Duodenal mucosa (tissue), 2 donors: ENCODE measurements at regions not wholly inside any gene's neighbourhood (a gene's known extent, or its start where the extent isn't known, plus 50 kb on each side); places are given as distances from the start of the nearest gene placed in this dataset.

Experiments used
- H3K27ac ChIP-seq: one replicate; pipeline ENCODE4 v1.7.0; 2013; ENCODE audit warnings: low read depth, low read length
- H3K27me3 ChIP-seq, 2 donors: one replicate each; pipeline ENCODE4 v1.7.0; 2013; ENCODE audit warnings: low read length in 2 of 2, control low read depth in 1 of 2; ENCODE audit not compliant: insufficient read depth in 2 of 2, control insufficient read depth in 1 of 2
- H3K36me3 ChIP-seq, 2 donors: one replicate each; pipeline ENCODE4 v1.7.0; 2013; ENCODE audit warnings: low read length in 2 of 2, control low read depth in 1 of 2; ENCODE audit not compliant: insufficient read depth in 2 of 2, control insufficient read depth in 1 of 2
- H3K4me1 ChIP-seq, 2 donors: one replicate each; pipeline ENCODE4 v1.7.0; 2013; ENCODE audit warnings: low read length in 2 of 2, control low read depth in 1 of 2; ENCODE audit not compliant: insufficient read depth in 2 of 2, control insufficient read depth in 1 of 2
- H3K4me3 ChIP-seq, 2 donors: one replicate each; pipeline ENCODE4 v1.7.0; 2013; ENCODE audit warnings: low read length in 2 of 2, low read depth in 1 of 2
- H3K9ac ChIP-seq, 2 donors: one replicate each; pipeline ENCODE4 v1.7.0; 2013; ENCODE audit warnings: low read length in 2 of 2, low read depth in 1 of 2
- H3K9me3 ChIP-seq, 2 donors: one replicate each; pipeline ENCODE4 v1.7.0; 2013; ENCODE audit warnings: low read length in 2 of 2, control low read depth in 1 of 2; ENCODE audit not compliant: control insufficient read depth in 1 of 2

- H3K27me3 ChIP-seq: no peaks in the 10 kb centered on the region
These were observed 649.9 kb upstream of the NRXN1 start for GRCh38 chr2:51681854-51682253.

DNA sequence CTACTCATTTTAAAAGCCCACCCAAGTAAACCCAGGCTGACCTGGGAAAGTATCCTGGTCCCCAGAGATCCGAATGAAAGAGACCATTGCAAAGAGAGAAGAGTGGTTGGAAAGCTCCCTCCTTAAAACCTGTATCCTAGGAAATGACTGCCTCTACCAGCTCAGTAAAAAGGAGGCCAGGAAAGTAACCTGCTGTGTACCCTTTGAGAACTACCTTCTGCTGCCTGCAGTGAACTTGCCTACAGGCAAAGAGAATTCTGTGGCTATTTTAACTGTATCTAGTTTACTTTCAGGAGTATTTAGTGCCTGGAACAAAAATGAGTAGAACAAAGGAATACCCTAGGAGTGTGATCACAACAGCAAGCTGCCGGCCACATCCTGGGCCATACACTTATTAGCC lies 641.7 kb upstream of the NRXN1 start:
- no peaks in the 10 kb centered on the region for H3K27me3 ChIP-seq

More at GRCh38 chr2:51681854-51682253, 649.9 kb upstream of the NRXN1 start:
- Histone ChIP-seq H3K9me3 (peaks cover 0 to 7% of the 10 kb centered on the region in 2 donors), H3K9ac (no peak overlapping the region), H3K4me3 (no peak overlapping the region), H3K4me1 (no peaks in the 10 kb centered on the region), H3K27ac (no peak overlapping the region), H3K36me3 (no peaks in the 10 kb centered on the region)

GRCh38 chr2:51667679-51668078 lies 635.7 kb upstream of the NRXN1 start:
- H3K27ac ChIP-seq: no peak overlapping the region
- no peaks in the 10 kb centered on the region for H3K4me1 ChIP-seq
- H3K27me3 ChIP-seq: no peaks in the 10 kb centered on the region
- H3K9ac ChIP-seq: no peak overlapping the region
- no peaks in the 10 kb centered on the region for H3K36me3 ChIP-seq
- H3K4me3 ChIP-seq: no peak overlapping the region
- no peaks in the 10 kb centered on the region for H3K9me3 ChIP-seq

More for the DNA sequence above, 641.7 kb upstream of the NRXN1 start:
- Histone ChIP-seq H3K36me3 (no peaks in the 10 kb centered on the region), H3K9me3 (no peaks in the 10 kb centered on the region), H3K9ac (no peak overlapping the region), H3K4me1 (no peaks in the 10 kb centered on the region), H3K27ac (no peak overlapping the region), H3K4me3 (no peak overlapping the region)

GRCh38 chr2:51662187-51662586 lies 630.3 kb upstream of the NRXN1 start:
- no peak overlapping the region for H3K9ac ChIP-seq
- H3K9me3 ChIP-seq: no peaks in the 10 kb centered on the region
- no peaks in the 10 kb centered on the region for H3K27me3 ChIP-seq
- no peak overlapping the region for H3K27ac ChIP-seq
- H3K4me1 ChIP-seq: no peaks in the 10 kb centered on the region
- no peaks in the 10 kb centered on the region for H3K36me3 ChIP-seq
- H3K4me3 ChIP-seq: no peak overlapping the region

GRCh38 chr2:51657849-51658248 lies 625.9 kb upstream of the NRXN1 start:
- no peaks in the 10 kb centered on the region for H3K36me3 ChIP-seq
- no peaks in the 10 kb centered on the region for H3K27me3 ChIP-seq
- no peak overlapping the region for H3K27ac ChIP-seq
- H3K9ac ChIP-seq: no peak overlapping the region
- H3K9me3 ChIP-seq: no peaks in the 10 kb centered on the region
- no peaks in the 10 kb centered on the region for H3K4me1 ChIP-seq
- no peak overlapping the region for H3K4me3 ChIP-seq

GRCh38 chr2:51650769-51651168 lies 618.8 kb upstream of the NRXN1 start:
- Histone ChIP-seq H3K9ac (no peak overlapping the region), H3K27me3 (no peaks in the 10 kb centered on the region), H3K27ac (no peak overlapping the region), H3K36me3 (no peaks in the 10 kb centered on the region), H3K4me3 (no peak overlapping the region), H3K4me1 (no peaks in the 10 kb centered on the region), H3K9me3 (peaks cover 0 to 2% of the 10 kb centered on the region in 2 donors)

DNA sequence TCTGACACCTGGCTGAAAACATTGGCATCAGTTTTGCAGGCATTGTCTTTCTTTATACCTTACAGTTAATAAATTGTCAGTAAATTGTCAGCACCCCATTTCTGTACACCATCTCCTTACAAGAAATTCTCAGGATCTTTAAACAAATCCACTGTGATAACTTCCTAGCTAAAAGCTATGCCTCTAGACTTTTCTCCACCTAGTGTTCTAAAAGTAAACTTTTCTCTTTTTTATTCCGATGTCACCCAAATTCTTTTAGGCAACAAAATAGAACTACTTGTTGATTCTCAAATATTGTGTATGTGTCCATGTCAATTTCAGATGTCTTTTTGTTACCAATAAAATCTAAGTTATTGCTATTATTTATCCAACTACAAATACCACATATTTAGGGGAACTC lies 617.4 kb upstream of the NRXN1 start:
- Histone ChIP-seq H3K27ac (no peak overlapping the region), H3K27me3 (no peaks in the 10 kb centered on the region), H3K9me3 (peaks cover 0 to 2% of the 10 kb centered on the region in 2 donors), H3K4me3 (no peak overlapping the region), H3K9ac (no peak overlapping the region), H3K36me3 (no peaks in the 10 kb centered on the region), H3K4me1 (no peaks in the 10 kb centered on the region)

- H3K27me3 ChIP-seq: no peaks in the 10 kb centered on the region
- H3K9me3 ChIP-seq: peaks cover 2 to 7% of the 10 kb centered on the region in 2 donors
- no peak overlapping the region for H3K9ac ChIP-seq
These were observed 606.9 kb upstream of the NRXN1 start for GRCh38 chr2:51638811-51639210.

GRCh38 chr2:51633073-51633472 lies 601.1 kb upstream of the NRXN1 start:
- H3K4me3 ChIP-seq: no peak overlapping the region
- H3K9me3 ChIP-seq: peaks cover 3 to 14% of the 10 kb centered on the region in 2 donors

More at GRCh38 chr2:51638811-51639210, 606.9 kb upstream of the NRXN1 start:
- Histone ChIP-seq H3K4me3 (no peak overlapping the region), H3K27ac (no peak overlapping the region), H3K36me3 (no peaks in the 10 kb centered on the region), H3K4me1 (no peaks in the 10 kb centered on the region)

GRCh38 chr2:51629406-51629805 lies 597.5 kb upstream of the NRXN1 start:
- no peak overlapping the region for H3K27ac ChIP-seq
- no peaks in the 10 kb centered on the region for H3K4me1 ChIP-seq
- no peaks in the 10 kb centered on the region for H3K27me3 ChIP-seq
- no peaks in the 10 kb centered on the region for H3K36me3 ChIP-seq
- H3K9me3 ChIP-seq: peaks cover 3 to 12% of the 10 kb centered on the region in 2 donors
- no peak overlapping the region for H3K4me3 ChIP-seq
- no peak overlapping the region for H3K9ac ChIP-seq

More at GRCh38 chr2:51633073-51633472, 601.1 kb upstream of the NRXN1 start:
- no peaks in the 10 kb centered on the region for H3K36me3 ChIP-seq
- no peaks in the 10 kb centered on the region for H3K4me1 ChIP-seq
- no peaks in the 10 kb centered on the region for H3K27me3 ChIP-seq
- H3K9ac ChIP-seq: no peak overlapping the region
- H3K27ac ChIP-seq: no peak overlapping the region

GRCh38 chr2:51628917-51629316 lies 597.0 kb upstream of the NRXN1 start:
- Histone ChIP-seq H3K36me3 (no peaks in the 10 kb centered on the region), H3K9me3 (peaks cover 2 to 8% of the 10 kb centered on the region in 2 donors), H3K4me1 (no peaks in the 10 kb centered on the region), H3K27me3 (no peaks in the 10 kb centered on the region), H3K9ac (no peak overlapping the region), H3K27ac (no peak overlapping the region), H3K4me3 (no peak overlapping the region)
